OCI-LY3 (cell line): ENCODE measurements at regions not wholly inside any gene's neighbourhood (a gene's known extent, or its start where the extent isn't known, plus 50 kb on each side); places are given as distances from the start of the nearest gene placed in this dataset.

Experiments
- H2AFZ ChIP-seq: fragments of 200-600, 300-600 bp; shearing (Covaris generic); 2 replicates; pipeline ENCODE4 v1.6.0; 2014; ENCODE audit warnings: antibody characterized with exemption, low read depth, low read length
- H3K27ac ChIP-seq: fragments of 200-600, 300-600 bp; sonication (generic); 2 replicates; pipeline ENCODE4 v1.5.1; 2014; ENCODE audit warnings: mild to moderate bottlenecking, low read length, moderate library complexity, mixed read lengths
- H3K27me3 ChIP-seq: fragments of 200-600, 300-600 bp; sonication (generic); 2 replicates; pipeline ENCODE4 v1.6.1; 2014; ENCODE audit warnings: low read depth, low read length, mixed read lengths
- H3K36me3 ChIP-seq: fragments of 200-600, 300-600 bp; sonication (generic); replicated peaks from 2 replicates; pipeline ENCODE3; 2014; ENCODE audit warnings: low read depth, low read length, mixed read lengths
- H3K4me1 ChIP-seq: fragments of 300-600, 200-600 bp; sonication (generic); 2 replicates; pipeline ENCODE4 v1.6.1; 2014; ENCODE audit warnings: low read length, mixed read lengths
- H3K4me2 ChIP-seq: fragments of 200-600, 300-600 bp; sonication (generic); 2 replicates; pipeline ENCODE4 v1.6.1; 2014; ENCODE audit warnings: low read length, mixed read lengths
- H3K4me3 ChIP-seq: fragments of 300-600, 200-600 bp; sonication (generic); 2 replicates; pipeline ENCODE4 v1.5.1; 2014; ENCODE audit warnings: antibody characterized with exemption, mild to moderate bottlenecking, low read length, moderate library complexity
- H3K79me2 ChIP-seq: fragments of 300-600, 200-600 bp; shearing (Covaris generic); 2 replicates; pipeline ENCODE4 v1.6.1; 2014; ENCODE audit warnings: mild to moderate bottlenecking, low read length, mixed read lengths
- H3K9ac ChIP-seq: fragments of 300-600, 200-600 bp; shearing (Covaris generic); 2 replicates; pipeline ENCODE4 v1.6.0; 2014; ENCODE audit warnings: mild to moderate bottlenecking, low read length, moderate library complexity
- H3K9me3 ChIP-seq: fragments of 200-600, 300-600 bp; shearing (Covaris generic); 2 replicates; pipeline ENCODE4 v1.6.1; 2014; ENCODE audit warnings: low read length, mixed read lengths; ENCODE audit not compliant: insufficient read depth
- H4K20me1 ChIP-seq: fragments of 200-600, 300-600 bp; sonication (generic); 2 replicates; pipeline ENCODE4 v1.6.1; 2016; ENCODE audit warnings: low read length, mixed read lengths; ENCODE audit not compliant: insufficient read depth
- EZH2phosphoT487 ChIP-seq: fragments of 200-600 bp; shearing (Covaris generic); IDR thresholded peaks from 2 replicates; pipeline ENCODE4 v1.6.1; 2018; ENCODE audit warnings: antibody characterized with exemption, mixed run types, low read depth
- TF ChIP-seq, protein P1 (sequence below): fragments of 200-600, 300-600 bp; sonication (generic); IDR thresholded peaks from 2 replicates; pipeline ENCODE4 v1.5.1; 2014; ENCODE audit warnings: antibody characterized with exemption, low read length, low read depth

DNA sequence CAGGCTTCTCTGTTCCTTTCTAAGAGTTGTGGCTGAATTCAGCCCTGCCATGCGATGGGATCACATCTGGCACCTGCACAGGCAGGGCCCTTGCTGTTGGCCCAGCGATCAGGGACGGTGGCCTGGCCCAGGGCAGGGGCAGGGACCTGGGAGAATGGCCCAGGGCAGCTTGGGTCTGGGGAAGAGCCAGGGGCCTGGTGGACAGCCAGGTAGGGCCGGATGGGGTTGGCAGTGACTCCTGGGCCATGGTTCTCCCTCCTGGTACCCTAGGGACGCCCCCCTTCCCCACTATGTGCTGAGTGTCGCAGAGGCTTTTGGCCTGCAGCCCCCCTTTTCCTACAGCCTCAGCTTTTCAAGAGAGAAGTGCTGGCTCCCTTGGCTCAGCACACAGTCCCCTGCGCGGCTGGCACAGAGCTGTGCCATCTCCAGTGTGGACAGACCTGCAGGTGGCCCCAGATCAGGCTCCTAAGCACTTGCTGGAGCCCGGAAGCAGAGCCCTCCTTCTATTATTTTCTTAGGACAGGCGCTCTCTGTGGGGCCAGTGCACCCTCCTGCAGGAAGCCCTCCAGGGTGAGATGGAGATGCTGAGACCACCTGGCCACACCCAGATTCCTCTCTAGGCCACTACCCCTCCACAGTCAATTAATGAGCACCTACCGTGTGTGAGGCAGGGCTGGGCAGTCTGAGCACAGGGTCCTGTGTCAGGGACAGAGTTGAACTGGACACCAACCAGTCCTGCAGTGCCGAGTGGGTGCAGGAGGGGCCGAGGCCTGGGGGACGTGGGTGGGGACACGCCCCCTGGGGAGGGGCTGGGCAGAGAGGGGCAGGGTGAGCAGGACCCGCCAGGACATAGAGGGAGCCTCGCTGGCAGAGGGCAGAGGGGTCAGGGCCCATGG lies 267.6 kb downstream of the ADGRD1 start:
- no peak overlapping the region for H3K9ac ChIP-seq
- no peaks in the 10 kb centered on the region for H3K79me2 ChIP-seq
- H4K20me1 ChIP-seq = no peaks in the 10 kb centered on the region
- H2AFZ ChIP-seq = no peak overlapping the region
- no peak overlapping the region for H3K27ac ChIP-seq
- H3K36me3 ChIP-seq = no peaks in the 10 kb centered on the region
- no peaks in the 10 kb centered on the region for H3K4me1 ChIP-seq
- no peak overlapping the region for H3K4me3 ChIP-seq
- TF ChIP-seq EZH2phosphoT487 = no peak
- TF ChIP-seq, protein P1, sequence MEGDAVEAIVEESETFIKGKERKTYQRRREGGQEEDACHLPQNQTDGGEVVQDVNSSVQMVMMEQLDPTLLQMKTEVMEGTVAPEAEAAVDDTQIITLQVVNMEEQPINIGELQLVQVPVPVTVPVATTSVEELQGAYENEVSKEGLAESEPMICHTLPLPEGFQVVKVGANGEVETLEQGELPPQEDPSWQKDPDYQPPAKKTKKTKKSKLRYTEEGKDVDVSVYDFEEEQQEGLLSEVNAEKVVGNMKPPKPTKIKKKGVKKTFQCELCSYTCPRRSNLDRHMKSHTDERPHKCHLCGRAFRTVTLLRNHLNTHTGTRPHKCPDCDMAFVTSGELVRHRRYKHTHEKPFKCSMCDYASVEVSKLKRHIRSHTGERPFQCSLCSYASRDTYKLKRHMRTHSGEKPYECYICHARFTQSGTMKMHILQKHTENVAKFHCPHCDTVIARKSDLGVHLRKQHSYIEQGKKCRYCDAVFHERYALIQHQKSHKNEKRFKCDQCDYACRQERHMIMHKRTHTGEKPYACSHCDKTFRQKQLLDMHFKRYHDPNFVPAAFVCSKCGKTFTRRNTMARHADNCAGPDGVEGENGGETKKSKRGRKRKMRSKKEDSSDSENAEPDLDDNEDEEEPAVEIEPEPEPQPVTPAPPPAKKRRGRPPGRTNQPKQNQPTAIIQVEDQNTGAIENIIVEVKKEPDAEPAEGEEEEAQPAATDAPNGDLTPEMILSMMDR = no peak
- H3K9me3 ChIP-seq = no peaks in the 10 kb centered on the region
- H3K4me2 ChIP-seq = no peak overlapping the region
- H3K27me3 ChIP-seq = no peaks in the 10 kb centered on the region

DNA sequence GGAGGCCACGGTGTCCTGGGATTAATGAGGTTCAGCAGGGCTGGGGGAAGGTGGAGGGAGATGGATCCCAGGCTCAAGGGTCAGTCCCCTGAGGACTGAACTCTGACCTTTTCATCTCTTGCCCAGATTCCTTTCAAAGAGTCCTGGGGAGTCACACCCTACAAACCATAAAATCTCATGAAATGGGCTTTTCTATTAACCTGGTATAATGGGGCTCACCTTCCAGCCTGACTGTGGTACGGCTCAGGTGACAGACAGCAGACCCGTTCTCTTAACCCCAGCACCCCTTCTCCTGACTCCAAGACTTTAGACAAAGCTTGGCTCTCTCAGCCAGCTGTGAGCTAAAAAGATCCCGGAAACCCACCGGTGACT lies 268.2 kb downstream of the ADGRD1 start:
- Histone ChIP-seq H3K4me2 (no peak overlapping the region), H3K4me3 (no peak overlapping the region)

DNA sequence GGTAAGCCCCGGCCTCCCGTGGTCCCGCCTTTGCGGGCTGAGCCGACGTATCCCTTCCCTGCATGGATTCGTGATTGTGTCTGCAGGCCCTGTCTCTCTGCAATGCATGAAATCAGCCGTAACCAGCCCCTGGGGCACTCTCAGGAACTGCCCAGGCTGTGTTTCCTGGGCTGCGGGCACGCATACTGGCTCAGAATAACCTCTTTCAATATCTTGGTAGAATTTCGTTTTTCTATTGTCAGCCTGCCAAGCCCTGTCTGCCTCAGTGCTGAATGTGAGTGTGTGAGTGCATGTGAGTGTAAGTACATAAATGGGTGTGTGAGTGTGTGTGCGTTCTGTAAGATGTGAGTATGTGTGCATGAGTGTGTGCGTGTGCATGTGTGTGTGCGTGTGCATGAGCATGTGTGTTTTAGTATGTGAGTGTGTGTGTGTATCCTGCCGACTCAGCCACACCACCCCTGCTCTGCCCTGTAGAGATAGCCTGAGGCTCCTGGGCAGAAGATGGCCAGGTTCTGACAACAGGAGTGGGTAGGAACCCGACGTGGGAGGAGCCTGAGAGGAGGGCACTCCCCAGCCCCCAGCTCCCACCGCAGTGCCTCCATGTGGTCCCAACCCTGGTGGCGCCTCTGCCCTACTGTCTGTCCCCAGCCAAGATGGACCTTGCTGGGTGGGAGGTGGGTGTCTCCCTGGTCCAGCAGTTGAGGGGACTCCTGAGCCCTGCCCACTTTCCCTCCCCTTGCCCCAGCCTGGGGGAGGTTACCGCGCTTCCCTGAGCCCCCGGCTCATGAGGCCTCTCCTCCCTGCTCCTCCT lies 268.8 kb downstream of the ADGRD1 start:
- Histone ChIP-seq H3K79me2 (no peaks in the 10 kb centered on the region), H3K27me3 (no peaks in the 10 kb centered on the region), H3K9ac (no peak overlapping the region), H2AFZ (no peak overlapping the region), H4K20me1 (no peaks in the 10 kb centered on the region), H3K4me2 (no peak overlapping the region), H3K27ac (no peak overlapping the region), H3K36me3 (no peaks in the 10 kb centered on the region), H3K9me3 (no peaks in the 10 kb centered on the region), H3K4me1 (no peaks in the 10 kb centered on the region), H3K4me3 (no peak overlapping the region)
- TF ChIP-seq, protein P1 = no peak
- no peak for TF ChIP-seq EZH2phosphoT487

More for the DNA sequence above, 268.2 kb downstream of the ADGRD1 start:
- H3K36me3 ChIP-seq = no peaks in the 10 kb centered on the region
- H4K20me1 ChIP-seq = no peaks in the 10 kb centered on the region
- TF ChIP-seq, protein P1 = no peak
- no peak for TF ChIP-seq EZH2phosphoT487
- H2AFZ ChIP-seq = no peak overlapping the region
- no peak overlapping the region for H3K27ac ChIP-seq
- no peaks in the 10 kb centered on the region for H3K4me1 ChIP-seq
- H3K27me3 ChIP-seq = no peaks in the 10 kb centered on the region
- H3K9ac ChIP-seq = no peak overlapping the region
- H3K9me3 ChIP-seq = no peaks in the 10 kb centered on the region
- H3K79me2 ChIP-seq = no peaks in the 10 kb centered on the region

DNA sequence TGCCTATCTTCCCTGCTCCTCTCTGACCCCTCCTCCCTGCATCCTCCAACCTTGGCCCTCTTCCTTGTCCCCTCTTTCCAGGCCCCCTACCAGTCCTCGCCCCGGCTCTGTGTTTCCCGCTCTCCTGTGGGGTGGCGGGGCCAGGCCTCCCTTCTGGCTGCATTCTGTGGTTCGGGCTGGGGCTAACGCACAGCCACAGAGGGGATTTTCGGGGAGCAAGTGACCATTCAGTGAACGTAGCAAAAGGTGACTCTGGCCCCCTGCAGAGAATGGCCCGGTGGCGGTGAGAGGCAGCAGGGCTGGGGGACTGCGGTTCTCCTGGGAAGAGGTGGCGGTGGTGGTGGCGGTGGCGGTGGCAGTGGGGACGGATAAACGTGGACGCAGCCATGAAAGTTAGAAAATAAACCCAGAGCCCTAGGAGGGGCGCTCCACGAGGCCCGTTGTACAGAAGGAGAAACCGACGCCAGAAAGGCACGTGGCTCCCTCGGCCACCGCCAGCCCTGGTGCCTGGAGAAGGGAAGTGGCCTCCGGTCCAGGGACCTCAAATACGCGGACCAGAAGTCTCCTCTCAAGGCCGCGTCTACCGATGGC lies 269.6 kb downstream of the ADGRD1 start:
- H2AFZ ChIP-seq = no peak overlapping the region
- no peaks in the 10 kb centered on the region for H3K79me2 ChIP-seq
- no peaks in the 10 kb centered on the region for H3K36me3 ChIP-seq
- no peaks in the 10 kb centered on the region for H3K27me3 ChIP-seq
- H3K9ac ChIP-seq = no peak overlapping the region
- no peak overlapping the region for H3K27ac ChIP-seq
- no peak overlapping the region for H3K4me3 ChIP-seq
- H3K4me1 ChIP-seq = no peaks in the 10 kb centered on the region
- H4K20me1 ChIP-seq = no peaks in the 10 kb centered on the region
- no peak overlapping the region for H3K4me2 ChIP-seq
- H3K9me3 ChIP-seq = no peaks in the 10 kb centered on the region
- TF ChIP-seq, protein P1 = no peak
- no peak for TF ChIP-seq EZH2phosphoT487
